Thymus (tissue), 11 donors: ENCODE measurements at regions not wholly inside any gene's neighbourhood (a gene's known extent, or its start where the extent isn't known, plus 50 kb on each side); places are given as distances from the start of the nearest gene placed in this dataset.

ENCODE experiments used
- DNase-seq, 9 donors: peaks; one replicate each; pipeline ENCODE4 v3.0.0-alpha.2; 2013; ENCODE audit warnings: low spot score in 9 of 9, low read depth in 6 of 9, missing footprints in 1 of 9
- H3K27ac ChIP-seq, 2 donors: one replicate each; pipeline ENCODE4 v1.5.1; 2013; ENCODE audit warnings: control low read depth in 1 of 2, low read depth in 1 of 2, low read length in 1 of 2, mild to moderate bottlenecking in 1 of 2, moderate library complexity in 1 of 2
- H3K27me3 ChIP-seq, 2 donors: one replicate each; pipeline ENCODE4 v1.5.1; 2013; ENCODE audit warnings: low read length in 1 of 2; ENCODE audit not compliant: control insufficient read depth in 2 of 2, insufficient read depth in 1 of 2
- H3K36me3 ChIP-seq, 2 donors: one replicate each; pipeline ENCODE4 v1.5.1; 2013; ENCODE audit warnings: low read length in 1 of 2, mild to moderate bottlenecking in 1 of 2, moderate library complexity in 1 of 2; ENCODE audit not compliant: control insufficient read depth in 2 of 2, insufficient read depth in 2 of 2
- H3K4me1 ChIP-seq, 2 donors: one replicate each; pipeline ENCODE4 v1.5.1; 2013; ENCODE audit warnings: low read length in 2 of 2; ENCODE audit not compliant: control insufficient read depth in 2 of 2, insufficient read depth in 2 of 2
- H3K4me3 ChIP-seq, 2 donors: one replicate each; pipeline ENCODE4 v1.5.1; 2013; ENCODE audit warnings: low read length in 2 of 2, control low read depth in 1 of 2, mild to moderate bottlenecking in 1 of 2
- H3K9me3 ChIP-seq, 2 donors: one replicate each; pipeline ENCODE4 v1.5.1; 2013; ENCODE audit warnings: low read length in 1 of 2, mild to moderate bottlenecking in 1 of 2; ENCODE audit not compliant: control insufficient read depth in 2 of 2, insufficient read depth in 1 of 2
- WGBS: extraction: QIAGEN DNeasy Blood & Tissue Kit; methylation state at CpG from one replicate; pipeline ENCODE4 v1.1.7; 2013; 5-methylcytosine and 5-hydroxymethylcytosine counted together
- donor health status: healthy.

DNA sequence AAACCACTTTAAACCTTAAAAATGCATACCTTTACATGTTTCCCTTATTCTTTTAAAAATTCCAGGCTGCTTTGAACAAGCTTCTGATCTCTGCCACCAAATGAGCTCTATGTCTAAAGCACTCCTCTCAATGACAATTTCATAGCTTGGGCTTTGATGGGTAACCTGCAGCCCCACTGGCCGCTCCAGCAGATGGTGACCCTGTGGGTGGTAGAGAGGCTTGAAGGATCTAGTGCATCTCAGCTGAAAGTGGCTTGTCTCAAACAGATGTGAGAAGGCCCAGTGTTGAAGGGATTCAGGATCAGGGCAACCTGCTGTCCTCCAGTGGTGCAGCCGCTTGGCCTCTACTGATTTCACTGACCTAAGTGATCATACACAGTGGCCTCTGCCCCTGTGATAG, 84.7 kb upstream of the IRF2BP2 start:
- DNase-seq: no peak
- peaks cover 0 to under 1% of the 10 kb centered on the region in 2 donors for H3K4me1 ChIP-seq
- 50% methylated on average over 2 of the region's 2 CpGs for WGBS
- no peaks in the 10 kb centered on the region for H3K9me3 ChIP-seq
- no peaks in the 10 kb centered on the region for H3K27me3 ChIP-seq
- no peak overlapping the region for H3K27ac ChIP-seq
- no peaks in the 10 kb centered on the region for H3K36me3 ChIP-seq
- H3K4me3 ChIP-seq: no peak overlapping the region

DNA sequence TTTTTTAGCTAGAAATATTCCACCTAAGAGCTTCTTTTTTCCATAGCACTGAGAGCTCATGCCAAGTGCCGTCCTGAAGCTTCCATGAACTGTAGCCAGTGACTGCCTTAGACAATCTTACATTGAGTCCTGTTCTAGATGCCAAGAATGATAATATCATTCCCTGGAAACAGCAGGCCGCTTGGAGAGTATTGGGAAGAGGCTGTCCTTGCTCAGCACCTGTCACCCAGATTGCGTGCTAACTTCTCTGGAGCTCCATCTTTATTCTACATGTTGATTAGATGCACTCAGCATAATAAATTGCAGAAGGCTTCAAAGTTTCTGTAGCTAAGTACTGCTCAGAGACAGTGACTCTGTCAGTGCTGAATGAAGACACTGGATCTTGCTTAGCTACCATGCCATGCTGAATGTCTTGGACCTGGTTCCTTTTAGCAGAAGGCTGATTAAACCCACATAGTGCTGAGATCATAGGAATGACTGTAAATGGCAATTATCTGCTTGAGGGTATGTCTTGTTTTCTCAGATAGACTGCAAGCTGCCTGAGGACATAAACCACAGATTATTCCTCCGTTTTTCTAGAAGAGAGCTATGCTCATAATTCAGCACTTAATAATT, 83.1 kb upstream of the IRF2BP2 start:
- Histone ChIP-seq H3K36me3 (no peaks in the 10 kb centered on the region), H3K9me3 (no peaks in the 10 kb centered on the region), H3K4me3 (no peak overlapping the region), H3K27me3 (no peaks in the 10 kb centered on the region), H3K4me1 (no peaks in the 10 kb centered on the region), H3K27ac (no peak overlapping the region)
- no peak for DNase-seq
- WGBS: 96% methylated on average over 4 of the region's 4 CpGs

DNA sequence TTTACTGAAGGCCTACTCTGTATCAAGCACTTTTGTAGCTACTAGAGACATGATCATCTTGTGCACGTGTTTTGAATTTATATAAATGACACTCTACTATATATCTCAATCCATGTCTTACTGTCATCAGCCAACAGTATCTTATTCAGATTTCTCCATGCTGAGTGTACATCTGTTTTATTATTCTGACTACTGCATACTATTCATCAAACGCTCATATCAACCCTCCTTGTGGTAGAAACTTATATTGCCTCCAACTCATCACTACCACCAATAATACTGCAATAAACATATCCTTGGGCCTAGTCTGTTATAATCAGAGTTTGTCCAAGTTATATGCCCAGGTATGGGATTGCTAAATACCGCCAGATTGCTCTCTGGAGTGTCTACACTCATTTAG, 81.6 kb upstream of the IRF2BP2 start:
- no peak for DNase-seq
- no peak overlapping the region for H3K4me3 ChIP-seq
- H3K27ac ChIP-seq: no peak overlapping the region
- H3K36me3 ChIP-seq: no peaks in the 10 kb centered on the region
- 65% methylated on average over 3 of the region's 3 CpGs for WGBS
- H3K27me3 ChIP-seq: no peaks in the 10 kb centered on the region
- no peaks in the 10 kb centered on the region for H3K9me3 ChIP-seq
- H3K4me1 ChIP-seq: no peaks in the 10 kb centered on the region

DNA sequence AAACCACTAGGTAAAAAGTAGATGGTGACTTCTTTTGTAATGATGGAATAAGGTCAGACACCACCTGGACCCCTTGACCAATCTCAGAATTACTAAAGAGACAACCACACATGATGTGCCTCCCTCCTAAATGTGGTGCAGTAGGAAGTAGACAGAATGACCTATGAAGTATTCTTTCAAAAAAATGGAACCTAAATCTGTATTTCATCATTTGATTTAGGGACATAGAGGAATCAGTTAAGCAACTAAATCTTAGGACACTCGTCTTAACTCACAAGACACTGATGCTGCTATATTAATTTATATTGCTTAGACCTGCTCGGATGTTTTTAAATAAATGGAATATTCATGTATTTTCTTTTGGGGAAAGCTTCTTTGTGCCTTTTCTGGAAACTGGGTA, 80.9 kb upstream of the IRF2BP2 start:
- H3K36me3 ChIP-seq: no peaks in the 10 kb centered on the region
- H3K9me3 ChIP-seq: no peaks in the 10 kb centered on the region
- WGBS: 96% methylated on average over 2 of the region's 2 CpGs
- no peaks in the 10 kb centered on the region for H3K27me3 ChIP-seq
- H3K4me1 ChIP-seq: no peaks in the 10 kb centered on the region
- DNase-seq: no peak
- H3K27ac ChIP-seq: no peak overlapping the region
- no peak overlapping the region for H3K4me3 ChIP-seq

DNA sequence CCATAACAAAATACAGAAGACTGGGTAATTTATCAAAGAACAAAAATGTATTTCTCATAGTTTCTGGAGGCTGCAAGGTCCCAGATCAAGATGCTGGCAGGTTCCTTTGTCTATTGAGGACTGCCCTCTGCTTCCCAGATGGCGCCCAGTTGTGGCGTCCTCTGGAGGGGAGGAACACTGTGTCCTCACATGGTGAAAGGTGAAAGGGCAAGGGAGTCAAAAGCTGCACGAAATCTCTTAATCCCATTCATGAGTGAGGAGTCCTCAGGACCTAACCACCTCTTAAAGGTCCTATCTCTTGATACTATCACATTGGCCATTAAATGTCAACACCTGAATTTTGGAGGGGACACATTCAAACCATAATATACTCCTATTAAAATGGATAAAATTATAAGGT, 79.3 kb upstream of the IRF2BP2 start:
- Histone ChIP-seq H3K27ac (no peak overlapping the region), H3K9me3 (no peaks in the 10 kb centered on the region), H3K4me3 (no peak overlapping the region), H3K4me1 (no peaks in the 10 kb centered on the region), H3K27me3 (no peaks in the 10 kb centered on the region), H3K36me3 (no peaks in the 10 kb centered on the region)
- no peak for DNase-seq
- WGBS: 97% methylated on average over 3 of the region's 3 CpGs

DNA sequence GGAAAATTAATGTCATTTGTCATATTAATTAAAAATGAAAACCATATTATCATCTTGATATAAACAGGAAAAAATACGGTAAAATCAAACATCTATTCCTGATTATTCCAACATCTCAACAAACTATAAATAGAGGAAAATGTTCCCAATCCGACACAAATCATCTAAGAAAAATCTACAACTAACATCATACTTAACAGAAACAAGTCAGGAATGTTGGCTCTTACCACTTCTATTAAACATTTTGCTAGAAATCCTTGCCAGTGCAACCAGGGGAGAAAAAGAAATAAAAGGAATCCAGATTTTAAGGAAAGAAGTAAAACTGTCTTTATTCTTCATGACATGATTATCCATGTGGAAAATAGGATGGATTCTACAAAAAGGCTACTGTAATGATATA, 77.0 kb upstream of the IRF2BP2 start:
- no peak overlapping the region for H3K27ac ChIP-seq
- no peaks in the 10 kb centered on the region for H3K36me3 ChIP-seq
- WGBS: 97% methylated on average over 2 of the region's 2 CpGs
- no peaks in the 10 kb centered on the region for H3K4me1 ChIP-seq
- no peaks in the 10 kb centered on the region for H3K27me3 ChIP-seq
- no peak overlapping the region for H3K4me3 ChIP-seq
- no peaks in the 10 kb centered on the region for H3K9me3 ChIP-seq
- DNase-seq: no peak

DNA sequence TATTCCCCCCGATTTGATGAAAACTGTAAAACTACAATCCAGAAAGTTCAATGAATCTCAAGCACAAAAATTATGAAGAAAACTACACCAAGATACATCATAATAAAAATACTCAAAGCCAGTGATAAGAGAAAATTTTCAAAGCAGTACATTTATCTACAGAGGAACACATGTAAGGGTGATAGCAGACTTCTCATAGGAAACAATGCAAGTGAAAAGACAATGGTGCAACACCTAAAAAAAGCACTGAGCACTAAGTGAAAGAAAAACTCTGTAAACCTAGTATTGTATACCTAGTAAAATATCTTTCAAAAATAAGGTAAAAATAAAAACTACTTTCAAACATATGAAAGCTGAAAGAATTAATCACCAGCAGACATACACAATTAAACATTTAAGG, 76.1 kb upstream of the IRF2BP2 start:
- Histone ChIP-seq H3K27me3 (no peaks in the 10 kb centered on the region), H3K4me3 (no peak overlapping the region), H3K4me1 (no peaks in the 10 kb centered on the region), H3K9me3 (no peaks in the 10 kb centered on the region), H3K27ac (no peak overlapping the region), H3K36me3 (no peaks in the 10 kb centered on the region)
- 96% methylated on average over 1 of the region's 1 CpG for WGBS
- no peak for DNase-seq

DNA sequence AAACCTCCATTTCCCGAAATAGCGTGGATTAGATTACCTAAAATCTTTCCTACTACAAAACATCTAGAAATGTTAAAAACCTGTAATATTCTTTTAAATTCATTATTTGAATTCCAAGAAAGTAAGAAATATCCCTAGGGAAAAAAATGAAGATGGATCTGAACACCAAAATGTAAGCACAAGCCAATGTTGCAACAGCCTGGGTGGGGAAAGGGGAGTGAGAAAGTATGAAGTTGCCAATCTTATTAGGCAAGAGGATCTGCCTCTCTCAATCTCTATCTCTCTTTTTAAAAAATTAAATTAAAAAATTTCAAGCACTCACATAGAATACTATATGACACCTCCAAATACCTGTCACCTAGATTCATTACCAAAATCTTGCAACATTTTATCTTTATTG, 74.9 kb upstream of the IRF2BP2 start:
- no peaks in the 10 kb centered on the region for H3K27me3 ChIP-seq
- H3K9me3 ChIP-seq: no peaks in the 10 kb centered on the region
- no peak for DNase-seq
- WGBS: 98% methylated on average over 2 of the region's 2 CpGs
- H3K4me1 ChIP-seq: no peaks in the 10 kb centered on the region
- no peak overlapping the region for H3K4me3 ChIP-seq
- H3K27ac ChIP-seq: no peak overlapping the region
- H3K36me3 ChIP-seq: no peaks in the 10 kb centered on the region

DNA sequence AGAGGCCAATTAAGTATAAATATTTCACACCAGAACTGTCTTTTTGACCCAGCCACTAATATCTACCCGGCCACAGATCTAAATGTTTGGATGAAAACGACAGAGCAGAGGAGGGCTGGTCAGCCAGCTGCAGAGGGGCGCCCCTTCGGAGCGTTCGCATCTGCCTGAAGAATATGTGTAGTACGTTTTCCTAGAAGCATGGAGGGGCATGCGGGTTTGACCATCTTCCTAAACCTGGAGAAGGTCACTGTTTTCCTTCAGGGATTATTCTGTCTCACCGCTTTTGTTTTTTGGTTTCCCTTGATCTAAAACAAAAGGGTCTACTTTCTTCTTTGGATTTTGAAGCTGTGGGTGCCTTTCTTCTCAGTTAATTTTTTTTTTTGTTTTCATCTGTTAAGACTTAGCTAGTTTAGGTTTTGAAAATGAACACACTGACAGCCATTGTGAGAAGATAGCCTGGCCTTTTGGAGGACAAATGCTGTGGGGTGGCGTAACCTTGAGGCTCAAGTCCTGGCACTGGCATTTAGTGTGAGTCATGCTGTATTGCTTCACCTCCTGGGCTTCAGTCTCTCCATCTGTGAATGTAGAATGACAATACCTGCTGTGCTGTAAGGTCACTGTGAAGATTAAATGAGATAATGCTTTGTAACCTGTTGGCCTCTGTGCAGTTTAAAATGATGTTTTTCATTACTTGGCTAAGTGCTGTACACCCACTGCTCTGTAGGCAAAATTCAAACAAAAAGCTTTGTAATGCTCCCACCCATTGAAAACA, 74.1 kb upstream of the IRF2BP2 start:
- no peak overlapping the region for H3K27ac ChIP-seq
- 93% methylated on average over 10 of the region's 10 CpGs for WGBS
- no peaks in the 10 kb centered on the region for H3K36me3 ChIP-seq
- no peaks in the 10 kb centered on the region for H3K4me1 ChIP-seq
- no peak for DNase-seq
- H3K4me3 ChIP-seq: no peak overlapping the region
- no peaks in the 10 kb centered on the region for H3K27me3 ChIP-seq
- H3K9me3 ChIP-seq: no peaks in the 10 kb centered on the region
